A673 (cell line): ENCODE measurements at regions not wholly inside any gene's neighbourhood (a gene's known extent, or its start where the extent isn't known, plus 50 kb on each side); places are given as distances from the start of the nearest gene placed in this dataset.

Source experiments
- EZH2 ChIP-seq: fragments of 200-600 bp; sonication (generic); IDR thresholded peaks from 2 replicates; pipeline ENCODE4 v1.6.1; 2017; ENCODE audit warnings: borderline replicate concordance, low read depth, mild to moderate bottlenecking, mixed read lengths, antibody characterized with exemption, low read length; ENCODE audit not compliant: poor library complexity, severe bottlenecking
- TF ChIP-seq, protein P1 (sequence below): fragments of 300-800, 200-600 bp; sonication (generic); conservative IDR thresholded peaks from 2 replicates; pipeline ENCODE4 v1.5.1; 2017; ENCODE audit warnings: low read depth, mild to moderate bottlenecking, antibody characterized with exemption, low read length, moderate library complexity, mixed read lengths

DNA sequence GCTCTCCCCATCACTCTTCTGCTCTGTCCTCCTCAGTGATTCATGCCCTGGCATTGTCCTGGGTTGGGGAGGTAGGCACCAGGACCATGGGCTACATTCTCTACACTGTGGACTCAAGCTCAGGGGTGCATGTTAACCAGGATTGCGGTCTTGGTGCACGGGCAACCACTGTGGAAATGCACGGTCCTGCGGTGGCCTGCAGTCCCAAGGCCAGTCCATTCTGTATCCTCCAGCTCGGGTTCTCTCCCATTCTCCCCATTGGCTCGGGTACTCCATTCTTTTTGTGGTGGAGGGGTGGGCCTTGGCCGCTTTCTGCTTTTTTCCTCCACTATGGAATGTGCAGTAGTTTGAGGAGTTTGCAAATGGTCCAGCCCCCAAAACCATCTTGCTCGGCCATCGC is 215.0 kb upstream of the MYT1L start:
- TF ChIP-seq, protein P1, sequence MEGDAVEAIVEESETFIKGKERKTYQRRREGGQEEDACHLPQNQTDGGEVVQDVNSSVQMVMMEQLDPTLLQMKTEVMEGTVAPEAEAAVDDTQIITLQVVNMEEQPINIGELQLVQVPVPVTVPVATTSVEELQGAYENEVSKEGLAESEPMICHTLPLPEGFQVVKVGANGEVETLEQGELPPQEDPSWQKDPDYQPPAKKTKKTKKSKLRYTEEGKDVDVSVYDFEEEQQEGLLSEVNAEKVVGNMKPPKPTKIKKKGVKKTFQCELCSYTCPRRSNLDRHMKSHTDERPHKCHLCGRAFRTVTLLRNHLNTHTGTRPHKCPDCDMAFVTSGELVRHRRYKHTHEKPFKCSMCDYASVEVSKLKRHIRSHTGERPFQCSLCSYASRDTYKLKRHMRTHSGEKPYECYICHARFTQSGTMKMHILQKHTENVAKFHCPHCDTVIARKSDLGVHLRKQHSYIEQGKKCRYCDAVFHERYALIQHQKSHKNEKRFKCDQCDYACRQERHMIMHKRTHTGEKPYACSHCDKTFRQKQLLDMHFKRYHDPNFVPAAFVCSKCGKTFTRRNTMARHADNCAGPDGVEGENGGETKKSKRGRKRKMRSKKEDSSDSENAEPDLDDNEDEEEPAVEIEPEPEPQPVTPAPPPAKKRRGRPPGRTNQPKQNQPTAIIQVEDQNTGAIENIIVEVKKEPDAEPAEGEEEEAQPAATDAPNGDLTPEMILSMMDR = no peak
- TF ChIP-seq EZH2 = no peak
